GM12892 (cell line): ENCODE measurements at regions not wholly inside any gene's neighbourhood (a gene's known extent, or its start where the extent isn't known, plus 50 kb on each side); places are given as distances from the start of the nearest gene placed in this dataset.

ENCODE experiments used
- POLR2A ChIP-seq: IDR thresholded peaks from 2 replicates; pipeline ENCODE4 v1.6.1; 2011; ENCODE audit warnings: low read depth, low read length, control low read depth
- TAF1 ChIP-seq: IDR thresholded peaks from 2 replicates; pipeline ENCODE4 v1.6.1; 2011; ENCODE audit warnings: low read depth, mild to moderate bottlenecking, control low read depth, low read length, borderline replicate concordance

DNA sequence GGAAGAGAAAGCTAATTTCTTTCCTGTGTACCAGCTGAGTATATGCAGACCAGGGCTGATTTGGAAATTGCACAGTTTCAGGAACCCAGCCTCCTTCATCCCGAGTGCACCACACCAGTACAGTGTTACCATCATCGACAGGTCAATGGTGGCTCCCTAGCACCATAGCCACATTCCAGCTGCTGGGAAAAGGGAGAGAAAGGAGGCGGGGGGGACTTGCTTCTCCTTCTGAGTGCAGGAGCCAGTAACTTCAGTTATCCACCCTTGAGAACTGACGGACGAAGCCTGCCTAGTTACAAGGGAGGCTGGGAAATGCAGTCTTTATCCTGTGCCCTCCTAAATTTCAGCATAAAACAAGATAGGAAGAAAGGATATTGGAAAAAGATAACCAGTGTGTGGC is 129.7 kb upstream of the PRICKLE2 start:
- TF ChIP-seq POLR2A = no peak
- TF ChIP-seq TAF1 = no peak
